Bronchial epithelial cell (primary cell): ENCODE measurements at regions not wholly inside any gene's neighbourhood (a gene's known extent, or its start where the extent isn't known, plus 50 kb on each side); places are given as distances from the start of the nearest gene placed in this dataset.

Experiments used
- DNase-seq: peaks from one replicate; pipeline ENCODE4 v3.0.0-alpha.2; 2010; ENCODE audit warnings: low read depth
- FAIRE-seq: peaks from 2 replicates; lab custom pipeline; 2011; peaks lifted over from hg19 to GRCh38; lab: Jason Lieb, UNC
- H3K27me3 ChIP-seq: 2 replicates; pipeline ENCODE4 v1.5.1; 2011; ENCODE audit warnings: low read length; ENCODE audit not compliant: control insufficient read depth, insufficient read depth
- H3K36me3 ChIP-seq: 2 replicates; pipeline ENCODE4 v1.5.1; 2011; ENCODE audit warnings: low read length; ENCODE audit not compliant: control insufficient read depth, insufficient read depth
- H3K4me3 ChIP-seq: 2 replicates; pipeline ENCODE4 v1.5.1; 2011; ENCODE audit warnings: mild to moderate bottlenecking, low read depth, low read length, control low read depth
- CTCF ChIP-seq: IDR thresholded peaks from 2 replicates; pipeline ENCODE4 v1.5.1; 2011; ENCODE audit warnings: mild to moderate bottlenecking, moderate library complexity, low read length, control low read depth, inconsistent platforms; ENCODE audit not compliant: insufficient read depth, severe bottlenecking

- FAIRE-seq, result no peak
- no peak for DNase-seq
- Histone ChIP-seq H3K4me3 (no peak overlapping the region), H3K36me3 (no peaks in the 10 kb centered on the region), H3K27me3 (no peaks in the 10 kb centered on the region)
- no peak for TF ChIP-seq CTCF
Measured at GRCh38 chr9:17930071-17930470, 351.2 kb downstream of the SH3GL2 start.

- no peak for DNase-seq
Measured at GRCh38 chr9:17936365-17936764, 357.5 kb downstream of the SH3GL2 start.

GRCh38 chr9:17938035-17938655 is 359.3 kb downstream of the SH3GL2 start:
- Histone ChIP-seq H3K27me3 (no peaks in the 10 kb centered on the region), H3K36me3 (no peaks in the 10 kb centered on the region), H3K4me3 (no peak overlapping the region)
- FAIRE-seq, result no peak
- no peak for TF ChIP-seq CTCF
- no peak for DNase-seq

More at GRCh38 chr9:17936365-17936764, 357.5 kb downstream of the SH3GL2 start:
- no peak for TF ChIP-seq CTCF
- no peaks in the 10 kb centered on the region for H3K36me3 ChIP-seq
- FAIRE-seq, result no peak
- H3K27me3 ChIP-seq, result no peaks in the 10 kb centered on the region
- H3K4me3 ChIP-seq, result no peak overlapping the region

GRCh38 chr9:17942498-17942897 is 363.6 kb downstream of the SH3GL2 start:
- DNase-seq (no peak), FAIRE-seq (no peak)
- no peaks in the 10 kb centered on the region for H3K36me3 ChIP-seq
- no peaks in the 10 kb centered on the region for H3K27me3 ChIP-seq
- TF ChIP-seq CTCF, result no peak
- no peak overlapping the region for H3K4me3 ChIP-seq

- Histone ChIP-seq H3K36me3 (no peaks in the 10 kb centered on the region), H3K4me3 (no peak overlapping the region), H3K27me3 (no peaks in the 10 kb centered on the region)
- no peak for DNase-seq
- no peak for TF ChIP-seq CTCF
- FAIRE-seq, result no peak
Measured at GRCh38 chr9:17955409-17955808, 376.5 kb downstream of the SH3GL2 start.

GRCh38 chr9:17958363-17958762 is 379.5 kb downstream of the SH3GL2 start:
- Histone ChIP-seq H3K36me3 (no peaks in the 10 kb centered on the region), H3K27me3 (no peaks in the 10 kb centered on the region), H3K4me3 (no peak overlapping the region)
- TF ChIP-seq CTCF, result no peak
- no peak for FAIRE-seq
- no peak for DNase-seq
